ENCODE measurements at regions not wholly inside any gene's neighbourhood (a gene's known extent, or its start where the extent isn't known, plus 50 kb on each side); places are given as distances from the start of the nearest gene placed in this dataset.
"Not testable (repeated sequence)": the region's sequence is repeated elsewhere in the genome, so short reads cannot be mapped to it uniquely, and the experiment has no call there.

DNA sequence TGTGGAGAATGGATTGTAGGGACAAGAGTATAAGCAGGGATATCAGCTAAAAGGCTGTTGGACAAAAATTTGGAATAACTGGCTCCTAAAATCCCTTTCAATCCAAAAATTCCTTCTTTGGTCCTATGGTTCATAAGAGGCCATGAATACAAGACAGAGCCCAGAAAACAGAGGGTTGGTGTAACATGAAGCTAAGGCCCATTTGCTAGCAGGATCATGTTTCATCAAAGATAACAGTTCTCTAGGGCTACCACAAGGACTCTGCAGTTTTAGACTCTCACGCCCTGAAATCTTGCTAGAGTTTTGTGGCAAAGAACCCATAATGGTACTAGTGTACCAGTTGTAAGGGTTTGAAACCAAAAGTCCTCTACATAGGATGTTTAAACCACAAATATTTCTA is 327.8 kb upstream of the TBX18 start:
- no peak for DNase-seq (ENCODE audit: low read depth in 2 of 3, low spot score in 2 of 3)

DNA sequence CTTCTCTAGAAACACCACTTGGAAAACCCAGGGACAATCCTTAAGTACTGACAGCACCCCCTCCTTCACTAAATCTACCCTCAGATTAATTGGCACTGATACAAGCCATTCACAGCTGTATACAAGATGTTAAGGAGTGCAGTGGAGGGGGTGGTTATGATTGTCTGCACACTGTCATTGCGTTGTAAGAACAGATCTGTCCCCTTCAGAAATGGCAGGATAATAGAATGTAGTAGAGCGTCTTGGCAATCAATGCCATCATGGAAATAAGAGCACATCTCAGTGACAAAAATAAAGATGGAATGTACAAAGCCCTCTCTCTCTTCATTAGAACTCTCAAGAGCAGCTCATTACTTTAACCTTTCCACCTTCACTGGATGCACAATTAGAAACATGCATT is 324.9 kb upstream of the TBX18 start:
- no peak for DNase-seq (ENCODE audit: low read depth in 2 of 3, low spot score in 2 of 3)

- no peak for DNase-seq (ENCODE audit: low read depth in 2 of 3, low spot score in 2 of 3)
Observed at GRCh38 chr6:85085875-85086274, 321.5 kb upstream of the TBX18 start.

GRCh38 chr6:85081102-85081501 is 316.7 kb upstream of the TBX18 start:
- DNase-seq (ENCODE audit: low read depth in 2 of 3, low spot score in 2 of 3), result no peak

DNA sequence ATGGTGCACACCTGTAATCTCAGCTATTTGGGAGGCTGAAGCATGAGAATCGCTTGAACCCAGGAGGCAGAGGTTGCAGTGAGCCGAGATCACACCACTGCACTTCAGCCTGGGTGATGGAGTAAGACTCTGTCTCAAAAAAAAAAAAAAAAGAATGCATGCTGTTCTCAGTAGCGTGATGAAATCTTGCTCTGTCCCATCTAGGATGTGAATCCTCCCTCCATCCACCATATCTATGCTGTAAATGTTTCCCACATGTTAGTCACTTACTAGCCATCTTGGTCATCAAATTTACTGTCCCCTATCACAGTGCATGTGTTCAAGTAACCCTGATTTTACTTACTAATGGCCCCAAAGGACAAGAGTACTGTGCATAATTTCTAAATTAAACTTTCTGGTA is 315.4 kb upstream of the TBX18 start:
- no peak for DNase-seq (ENCODE audit: low read depth in 2 of 3, low spot score in 2 of 3)

GRCh38 chr6:85078058-85078457 is 313.7 kb upstream of the TBX18 start:
- DNase-seq (ENCODE audit: low read depth in 2 of 3, low spot score in 2 of 3), result no peak

- no peak for DNase-seq (ENCODE audit: low read depth in 2 of 3, low spot score in 2 of 3)
Observed at GRCh38 chr6:85077098-85077497, 312.7 kb upstream of the TBX18 start.

GRCh38 chr6:85071845-85072244 is 307.4 kb upstream of the TBX18 start:
- not testable (repeated sequence) for DNase-seq (ENCODE audit: low read depth in 2 of 3, low spot score in 2 of 3)

- DNase-seq (ENCODE audit: low read depth in 2 of 3, low spot score in 2 of 3), result no peak
Observed at GRCh38 chr6:85069577-85069976, 305.2 kb upstream of the TBX18 start.

DNA sequence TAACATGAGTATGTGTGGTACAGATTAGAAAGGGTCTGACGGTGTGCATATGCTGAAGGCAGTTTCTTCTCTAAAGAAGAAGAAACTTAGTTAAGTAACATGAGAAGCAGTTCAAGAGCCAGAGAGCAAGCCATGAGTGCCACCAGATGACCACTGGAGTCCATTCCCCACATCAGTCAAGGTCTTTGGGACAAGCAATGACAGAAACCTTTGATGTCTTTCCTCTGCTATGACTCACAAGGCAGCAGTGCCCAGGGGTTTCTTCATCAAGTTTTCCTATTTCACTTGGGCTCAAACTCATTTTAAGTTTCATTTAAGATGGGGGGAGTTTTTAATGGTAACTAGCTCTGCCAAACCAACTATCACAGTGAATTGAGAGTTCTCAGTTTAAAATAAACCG is 303.8 kb upstream of the TBX18 start:
- DNase-seq (ENCODE audit: low read depth in 2 of 3, low spot score in 2 of 3), result no peak

DNA sequence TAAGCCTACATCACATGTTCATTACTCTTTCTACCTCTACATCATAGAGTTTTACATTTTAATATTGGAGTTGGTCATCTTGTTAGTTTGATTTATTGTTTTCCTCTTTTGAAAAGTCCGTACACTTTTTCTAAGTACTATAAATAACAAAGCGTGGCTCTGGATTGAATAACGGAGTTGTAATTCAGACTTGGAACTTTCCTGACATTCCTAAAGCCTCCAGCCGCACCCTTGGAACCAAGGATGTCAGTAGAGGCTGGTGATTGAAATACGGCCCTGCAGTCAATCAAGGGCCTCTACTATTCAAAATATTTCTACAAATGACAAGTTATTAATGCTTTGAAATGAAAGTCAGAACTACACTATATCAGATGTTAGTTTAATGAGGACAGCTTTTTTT is 301.9 kb upstream of the TBX18 start:
- DNase-seq (ENCODE audit: low read depth in 2 of 3, low spot score in 2 of 3), result no peak

GRCh38 chr6:85065831-85066230 is 301.4 kb upstream of the TBX18 start:
- no peak for DNase-seq (ENCODE audit: low read depth in 2 of 3, low spot score in 2 of 3)

DNA sequence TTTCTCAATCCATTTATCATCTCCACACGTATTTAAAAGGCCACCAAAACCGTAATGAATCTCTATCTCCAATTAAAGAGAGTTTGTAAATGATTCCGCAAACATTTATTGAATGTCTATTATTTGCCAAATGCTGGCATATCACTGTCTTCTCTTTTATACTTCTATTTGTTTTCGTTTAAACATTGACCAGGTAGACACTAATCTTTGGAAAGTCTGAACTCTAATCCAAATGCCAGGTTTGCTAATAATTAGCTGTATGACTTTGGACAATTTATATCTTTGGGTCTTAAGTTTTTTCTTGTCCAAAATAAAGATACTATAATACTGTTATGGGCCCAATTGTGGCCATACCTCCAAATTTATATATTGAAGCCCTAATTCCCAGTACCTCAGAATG is 299.2 kb upstream of the TBX18 start:
- DNase-seq (ENCODE audit: low read depth in 2 of 3, low spot score in 2 of 3), result no peak

- DNase-seq (ENCODE audit: low read depth in 2 of 3, low spot score in 2 of 3), result no peak
Observed at GRCh38 chr6:85062884-85063283, 298.5 kb upstream of the TBX18 start.

GRCh38 chr6:85058806-85059205 is 294.4 kb upstream of the TBX18 start:
- no peak for DNase-seq (ENCODE audit: low read depth in 2 of 3, low spot score in 2 of 3)

GRCh38 chr6:85050149-85050548 is 285.8 kb upstream of the TBX18 start:
- no peak for DNase-seq (ENCODE audit: low read depth in 2 of 3, low spot score in 2 of 3)

DNA sequence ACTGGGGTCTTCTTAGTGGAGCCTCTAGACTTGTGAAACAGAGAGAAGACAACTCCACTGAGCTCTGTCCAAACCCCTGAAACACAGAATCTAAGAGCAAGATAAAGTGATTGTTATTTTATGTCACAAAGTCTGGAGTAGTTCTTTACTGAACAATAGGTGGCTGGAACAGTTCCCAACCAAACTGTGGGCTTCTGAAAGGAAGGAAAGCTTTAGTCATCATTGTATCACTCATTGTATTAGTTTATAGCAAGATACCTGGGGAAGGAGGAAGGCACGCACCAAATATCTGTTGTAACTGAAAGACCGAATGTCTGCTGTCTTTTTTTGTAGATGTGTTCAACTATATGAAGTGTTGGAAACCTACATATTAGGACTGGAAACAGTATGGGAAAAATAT is 284.9 kb upstream of the TBX18 start:
- DNase-seq (ENCODE audit: low read depth in 2 of 3, low spot score in 2 of 3), result no peak

GRCh38 chr6:85047818-85048217 is 283.4 kb upstream of the TBX18 start:
- DNase-seq (ENCODE audit: low read depth in 2 of 3, low spot score in 2 of 3), result no peak

GRCh38 chr6:85045767-85046166 is 281.4 kb upstream of the TBX18 start:
- DNase-seq (ENCODE audit: low read depth in 2 of 3, low spot score in 2 of 3), result not testable (repeated sequence)

DNA sequence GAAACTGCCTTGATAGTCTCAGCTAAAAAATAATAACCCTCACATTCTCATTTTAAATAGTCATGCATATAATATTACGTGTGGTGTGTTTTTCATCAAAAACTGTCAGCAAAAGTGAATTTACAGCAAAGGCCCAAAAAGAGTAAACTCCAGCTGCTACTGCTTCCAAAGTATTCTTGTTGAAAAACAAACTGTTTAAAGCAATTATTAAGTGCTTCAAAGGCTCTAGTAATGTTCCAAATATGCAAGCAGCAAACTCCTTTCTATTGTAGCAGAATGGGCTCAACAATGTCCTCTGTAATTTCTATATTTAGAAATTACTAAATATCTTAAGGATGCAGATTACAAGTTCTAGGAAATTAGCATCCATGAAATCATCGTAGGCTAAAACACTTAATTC is 280.0 kb upstream of the TBX18 start:
- no peak for DNase-seq (ENCODE audit: low read depth in 2 of 3, low spot score in 2 of 3)

GRCh38 chr6:85041376-85041775 is 277.0 kb upstream of the TBX18 start:
- no peak for DNase-seq (ENCODE audit: low read depth in 2 of 3, low spot score in 2 of 3)

DNA sequence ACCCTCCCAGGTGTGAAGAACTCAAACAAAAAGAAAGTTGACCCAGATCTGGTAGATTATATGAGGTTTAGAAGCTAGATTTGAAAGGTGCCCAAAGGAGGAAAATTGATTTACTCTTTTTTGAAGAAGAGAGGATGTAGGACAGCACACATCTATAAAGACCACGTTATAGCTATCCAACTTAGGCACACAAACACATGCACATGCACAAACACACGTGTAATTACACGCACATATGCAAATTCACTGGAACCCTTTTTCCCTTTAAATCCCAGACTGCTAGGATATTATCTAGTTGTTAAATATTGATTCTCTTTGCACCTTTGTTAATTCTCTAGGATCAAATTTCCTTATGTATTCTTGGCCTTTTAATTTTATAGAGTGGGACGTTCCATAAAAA is 272.8 kb upstream of the TBX18 start:
- no peak for DNase-seq (ENCODE audit: low read depth in 2 of 3, low spot score in 2 of 3)

DNA sequence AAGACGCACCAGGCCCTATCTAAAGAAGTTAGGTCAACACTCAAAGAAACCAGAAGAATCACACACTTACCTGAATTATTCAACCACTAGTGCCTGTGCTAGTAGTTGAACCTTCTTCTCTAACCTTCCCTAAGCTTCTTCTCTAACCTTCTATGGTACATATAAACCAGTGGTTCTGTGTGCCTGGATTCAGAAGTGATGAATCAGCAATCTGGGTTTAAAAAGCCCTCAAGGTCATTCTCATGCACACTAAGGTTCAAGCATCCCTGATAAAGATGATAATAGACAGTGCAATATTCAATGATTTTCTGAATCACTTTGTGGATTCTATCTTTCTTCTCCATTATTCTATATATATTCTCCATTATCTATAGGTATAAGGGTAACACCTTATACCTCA is 271.4 kb upstream of the TBX18 start:
- DNase-seq (ENCODE audit: low read depth in 2 of 3, low spot score in 2 of 3), result no peak

DNA sequence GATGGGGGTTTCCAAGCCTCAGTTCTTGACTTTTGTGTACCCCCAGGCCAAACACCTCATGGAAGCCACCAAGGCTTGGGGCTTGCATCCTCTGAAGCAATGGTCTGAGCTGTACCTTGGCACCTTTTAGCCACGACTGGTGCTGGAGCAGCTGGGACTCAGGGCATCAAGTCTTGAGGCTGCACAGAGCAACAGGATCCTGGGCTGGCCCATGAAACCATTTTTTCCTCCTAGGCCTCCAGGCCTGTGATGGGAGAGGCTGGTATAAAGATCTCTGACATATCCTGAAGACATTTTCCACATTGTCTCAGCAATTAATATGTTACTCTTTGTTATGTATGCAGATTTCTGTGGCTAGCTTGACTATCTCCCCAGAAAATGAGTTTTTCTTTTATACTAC is 269.1 kb upstream of the TBX18 start:
- DNase-seq (ENCODE audit: low read depth in 2 of 3, low spot score in 2 of 3), result no peak

Data from activated CD8-positive, alpha-beta memory T cell treated with anti-CD3 and anti-CD28 coated beads for 48 hours (primary cell).